ENCODE measurements at regions not wholly inside any gene's neighbourhood (a gene's known extent, or its start where the extent isn't known, plus 50 kb on each side); places are given as distances from the start of the nearest gene placed in this dataset.

DNA sequence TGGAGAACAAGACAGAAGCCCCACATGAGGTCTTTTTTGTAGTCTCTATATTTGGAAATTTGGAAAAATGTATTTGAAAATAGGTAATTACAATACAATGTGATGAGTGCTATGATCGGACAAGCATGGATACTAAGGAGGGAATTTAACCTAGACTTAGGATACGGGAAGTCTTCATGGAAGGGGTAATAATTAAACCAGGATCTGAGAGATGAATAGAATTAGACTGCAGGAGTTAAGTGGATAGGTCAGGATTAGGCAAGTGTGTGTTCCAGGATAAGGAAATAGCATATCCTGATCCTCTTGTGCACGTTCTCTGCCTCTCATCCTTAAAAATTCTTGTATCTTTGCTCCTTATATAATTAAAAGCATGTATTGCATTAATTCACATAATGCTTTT lies 223.3 kb upstream of the PRICKLE1 start:
- H3K36me3 Mint-ChIP-seq (ENCODE audit: insufficient read depth in 1 of 3, low read depth in 3 of 3), result no peaks in the 10 kb centered on the region
- H3K27ac ChIP-seq (ENCODE audit: insufficient read length, low read depth, low read length), result no peak overlapping the region
- H3K4me3 Mint-ChIP-seq, result no peak overlapping the region
- H2BK20ac ChIP-seq (ENCODE audit: low read depth, low read length, poor library complexity, severe bottlenecking), result no peak overlapping the region
- no peak overlapping the region for H2BK120ac ChIP-seq (ENCODE audit: low read depth, low read length, poor library complexity, severe bottlenecking)
- no peak overlapping the region for H4K5ac ChIP-seq (ENCODE audit: insufficient read length, low read depth, low read length)
- H4K8ac ChIP-seq (replicated peaks; ENCODE audit: insufficient read length, low read depth, low read length), result no peak overlapping the region
- no peaks in the 10 kb centered on the region for H3K79me1 ChIP-seq (ENCODE audit: insufficient read depth, low read depth, low read length, poor library complexity, severe bottlenecking)
- H3K27me3 Mint-ChIP-seq (ENCODE audit: low read depth), result no peaks in the 10 kb centered on the region; the same call in 1 of the 2 replicates
- no peak overlapping the region for H3T11ph ChIP-seq (ENCODE audit: low read length)
- no peak overlapping the region for H3K4me2 ChIP-seq (ENCODE audit: insufficient read depth, insufficient read length, low read length)
- H3K9me3 ChIP-seq (ENCODE audit: control insufficient read depth, low read depth, low read length), result no peaks in the 10 kb centered on the region
- no peak for DNase-seq
- no peak overlapping the region for H3K14ac ChIP-seq (ENCODE audit: insufficient read depth, low read length)
- no peak overlapping the region for H3K56ac ChIP-seq (ENCODE audit: insufficient read length, low read depth, low read length)
- H3K18ac ChIP-seq (ENCODE audit: insufficient read length, low read depth, low read length), result no peak overlapping the region
- H3K27ac Mint-ChIP-seq, result no peak overlapping the region
- H3K27me3 ChIP-seq (ENCODE audit: insufficient read depth, low read length), result no peaks in the 10 kb centered on the region
- no peak overlapping the region for H3K9ac ChIP-seq (ENCODE audit: extremely low read depth, insufficient read length, low read length)
- H3K23me2 ChIP-seq (ENCODE audit: insufficient read length, low read depth, low read length, poor library complexity, severe bottlenecking), result no peaks in the 10 kb centered on the region
- no peak overlapping the region for H2BK5ac ChIP-seq (ENCODE audit: insufficient read length, low read length)
- H2BK12ac ChIP-seq (ENCODE audit: insufficient read length, low read depth, low read length), result no peak overlapping the region
- H3K4ac ChIP-seq (ENCODE audit: low read depth, low read length), result no peak overlapping the region
- no peak overlapping the region for H4K91ac ChIP-seq (ENCODE audit: insufficient read length, low read depth, low read length)
- H2AFZ ChIP-seq (ENCODE audit: low read length), result no peak overlapping the region
- no peak overlapping the region for H2BK15ac ChIP-seq (ENCODE audit: low read depth, low read length)
- H3K9me3 Mint-ChIP-seq, result no peaks in the 10 kb centered on the region
- H2AK5ac ChIP-seq (ENCODE audit: insufficient read length, low read length), result no peak overlapping the region
- H3K23ac ChIP-seq (ENCODE audit: insufficient read length, low read depth, low read length), result no peak overlapping the region
- TF ChIP-seq CTCF (conservative IDR thresholded peaks at IDR 0.05), result no peak
- no peaks in the 10 kb centered on the region for H3K79me2 ChIP-seq (ENCODE audit: insufficient read depth, low read length)
- 100% methylated on average over 1 of the region's 3 CpGs for WGBS (ENCODE audit: extremely low coverage, insufficient read length, low lambda C conversion rate)
- peaks cover 3 to 6% of the 10 kb centered on the region in 2 experiments; a peak in 3 of 4 replicates for H3K4me1 Mint-ChIP-seq
- H4K20me1 ChIP-seq (ENCODE audit: control insufficient read depth, insufficient read depth, insufficient read length), result no peaks in the 10 kb centered on the region
- no peaks in the 10 kb centered on the region for H3K4me1 ChIP-seq (ENCODE audit: insufficient read depth, low read length)
